Colonic mucosa (tissue), 4 donors: ENCODE measurements at regions not wholly inside any gene's neighbourhood (a gene's known extent, or its start where the extent isn't known, plus 50 kb on each side); places are given as distances from the start of the nearest gene placed in this dataset.

ENCODE experiments used
- DNase-seq: peaks from one replicate; pipeline ENCODE4 v3.0.0-alpha.2; 2020
- H3K27ac ChIP-seq: fragments of 200-600 bp; one replicate; pipeline ENCODE4 v1.8.0; 2021
- H3K27me3 ChIP-seq: fragments of 200-600 bp; one replicate; pipeline ENCODE4 v1.8.0; 2021
- H3K36me3 ChIP-seq: fragments of 200-600 bp; one replicate; pipeline ENCODE4 v1.8.0; 2021
- H3K4me1 ChIP-seq: fragments of 200-600 bp; one replicate; pipeline ENCODE4 v1.8.0; 2021; ENCODE audit warnings: mild to moderate bottlenecking
- H3K4me3 ChIP-seq: fragments of 200-600 bp; one replicate; pipeline ENCODE4 v1.8.0; 2021
- H3K9ac ChIP-seq, 2 donors: one replicate each; pipeline ENCODE4 v1.7.0; 2013; ENCODE audit warnings: control low read depth in 2 of 2, low read depth in 2 of 2, low read length in 2 of 2
- H3K9me3 ChIP-seq: fragments of 200-600 bp; one replicate; pipeline ENCODE4 v1.8.0; 2021
- CTCF ChIP-seq: fragments of 200-600 bp; IDR thresholded peaks from one replicate; pipeline ENCODE4 v1.8.0; 2022; ENCODE audit warnings: antibody characterized with exemption, mild to moderate bottlenecking
- intact Hi-C: fragments of 100-400 bp; cut with DNase I; formaldehyde crosslinking; loops from one replicate; pipeline ENCODE4 v1.14.1; 2022
- donor health status: healthy.
- donor health status: DM: no; HTN: no; CAD: no.
- donor health status: DM: no; HTN: no; CAD: no.

GRCh38 chr7:85659364-85659763, 472.5 kb upstream of the SEMA3D start:
- Histone ChIP-seq H3K4me1 (no peaks in the 10 kb centered on the region), H3K9me3 (no peaks in the 10 kb centered on the region), H3K9ac (no peak overlapping the region), H3K36me3 (no peaks in the 10 kb centered on the region), H3K4me3 (no peak overlapping the region), H3K27ac (no peak overlapping the region), H3K27me3 (no peaks in the 10 kb centered on the region)
- no peak for TF ChIP-seq CTCF
- no peak for DNase-seq
- intact Hi-C loops, result no loop called here

GRCh38 chr7:85655252-85655651, 468.4 kb upstream of the SEMA3D start:
- intact Hi-C loops, result no loop called here
- H3K9me3 ChIP-seq, result no peaks in the 10 kb centered on the region
- H3K27ac ChIP-seq, result no peak overlapping the region
- no peak for DNase-seq
- no peaks in the 10 kb centered on the region for H3K4me1 ChIP-seq
- no peaks in the 10 kb centered on the region for H3K36me3 ChIP-seq
- no peaks in the 10 kb centered on the region for H3K27me3 ChIP-seq
- no peak overlapping the region for H3K4me3 ChIP-seq
- no peak overlapping the region for H3K9ac ChIP-seq
- no peak for TF ChIP-seq CTCF

- TF ChIP-seq CTCF, result no peak
- intact Hi-C loops, result no loop called here
- Histone ChIP-seq H3K27me3 (no peaks in the 10 kb centered on the region), H3K9ac (no peak overlapping the region), H3K4me3 (no peak overlapping the region), H3K27ac (no peak overlapping the region), H3K36me3 (no peaks in the 10 kb centered on the region), H3K9me3 (no peaks in the 10 kb centered on the region), H3K4me1 (no peaks in the 10 kb centered on the region)
- no peak for DNase-seq
Measured at GRCh38 chr7:85644272-85644671, 457.4 kb upstream of the SEMA3D start.

GRCh38 chr7:85641331-85641730, 454.5 kb upstream of the SEMA3D start:
- H3K36me3 ChIP-seq, result no peaks in the 10 kb centered on the region
- H3K9me3 ChIP-seq, result no peaks in the 10 kb centered on the region
- no peak for TF ChIP-seq CTCF
- H3K4me3 ChIP-seq, result no peak overlapping the region
- intact Hi-C loops, result no loop called here
- H3K27ac ChIP-seq, result no peak overlapping the region
- DNase-seq, result no peak
- no peaks in the 10 kb centered on the region for H3K4me1 ChIP-seq
- no peak overlapping the region for H3K9ac ChIP-seq
- H3K27me3 ChIP-seq, result no peaks in the 10 kb centered on the region

GRCh38 chr7:85638394-85638793, 451.5 kb upstream of the SEMA3D start:
- H3K36me3 ChIP-seq, result no peaks in the 10 kb centered on the region
- TF ChIP-seq CTCF, result no peak
- no peak overlapping the region for H3K4me3 ChIP-seq
- H3K9ac ChIP-seq, result no peak overlapping the region
- intact Hi-C loops, result no loop called here
- DNase-seq, result no peak
- no peaks in the 10 kb centered on the region for H3K9me3 ChIP-seq
- H3K27me3 ChIP-seq, result no peaks in the 10 kb centered on the region
- no peaks in the 10 kb centered on the region for H3K4me1 ChIP-seq
- no peak overlapping the region for H3K27ac ChIP-seq

- no peak overlapping the region for H3K4me3 ChIP-seq
- H3K9ac ChIP-seq, result no peak overlapping the region
- H3K4me1 ChIP-seq, result no peaks in the 10 kb centered on the region
- intact Hi-C loops, result no loop called here
- no peaks in the 10 kb centered on the region for H3K36me3 ChIP-seq
- no peak overlapping the region for H3K27ac ChIP-seq
- no peak for DNase-seq
- TF ChIP-seq CTCF, result no peak
- H3K9me3 ChIP-seq, result no peaks in the 10 kb centered on the region
- no peaks in the 10 kb centered on the region for H3K27me3 ChIP-seq
Measured at GRCh38 chr7:85634951-85635350, 448.1 kb upstream of the SEMA3D start.
